ENCODE measurements at regions not wholly inside any gene's neighbourhood (a gene's known extent, or its start where the extent isn't known, plus 50 kb on each side); places are given as distances from the start of the nearest gene placed in this dataset.

GRCh38 chr6:53986721-53987521 lies 124.3 kb upstream of the MLIP start:
- H3K27me3 ChIP-seq (ENCODE audit: control insufficient read depth, insufficient read depth, low read length) = no peaks in the 10 kb centered on the region
- H3K36me3 ChIP-seq (ENCODE audit: control insufficient read depth, insufficient read depth, low read length) = no peaks in the 10 kb centered on the region
- H3K9ac ChIP-seq (ENCODE audit: low read depth, low read length) = no peak overlapping the region
- H3K9me3 ChIP-seq (ENCODE audit: control insufficient read depth, insufficient read depth, low read length) = no peaks in the 10 kb centered on the region
- H3K27ac ChIP-seq (ENCODE audit: low read depth, low read length) = no peak overlapping the region
- peaks cover 19% of the 10 kb centered on the region for H3K4me1 ChIP-seq (ENCODE audit: control insufficient read depth, insufficient read depth, low read length)
- no peak overlapping the region for H3K4me3 ChIP-seq (ENCODE audit: low read depth, low read length)

GRCh38 chr6:53987522-53987888 lies 123.7 kb upstream of the MLIP start:
- no peaks in the 10 kb centered on the region for H3K36me3 ChIP-seq (ENCODE audit: control insufficient read depth, insufficient read depth, low read length)
- no peak overlapping the region for H3K27ac ChIP-seq (ENCODE audit: low read depth, low read length)
- no peak overlapping the region for H3K9ac ChIP-seq (ENCODE audit: low read depth, low read length)
- peaks cover 19% of the 10 kb centered on the region for H3K4me1 ChIP-seq (ENCODE audit: control insufficient read depth, insufficient read depth, low read length)
- no peaks in the 10 kb centered on the region for H3K27me3 ChIP-seq (ENCODE audit: control insufficient read depth, insufficient read depth, low read length)
- no peaks in the 10 kb centered on the region for H3K9me3 ChIP-seq (ENCODE audit: control insufficient read depth, insufficient read depth, low read length)
- no peak overlapping the region for H3K4me3 ChIP-seq (ENCODE audit: low read depth, low read length)

DNA sequence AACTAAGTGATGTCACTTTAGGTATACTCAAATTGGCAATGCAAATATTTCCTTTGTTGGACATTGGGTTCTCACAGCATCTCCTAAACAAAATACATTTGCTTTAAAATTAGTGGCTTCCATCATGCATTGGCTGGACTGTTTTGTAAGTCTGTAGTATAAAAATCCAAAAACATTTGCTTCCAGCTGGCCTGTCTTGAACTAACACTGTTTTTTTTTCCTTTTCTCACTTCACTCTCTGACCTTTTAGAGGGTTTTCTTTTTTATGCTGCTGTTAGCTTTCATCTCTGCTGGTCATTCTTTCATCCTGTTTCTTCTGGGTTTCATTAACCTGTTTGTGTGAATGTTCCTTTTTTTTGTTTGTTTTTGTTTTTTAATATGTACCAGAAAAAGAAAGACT lies 121.7 kb upstream of the MLIP start:
- Histone ChIP-seq H3K9ac (ENCODE audit: low read depth, low read length) (no peak overlapping the region), H3K36me3 (ENCODE audit: control insufficient read depth, insufficient read depth, low read length) (no peaks in the 10 kb centered on the region), H3K9me3 (ENCODE audit: control insufficient read depth, insufficient read depth, low read length) (no peaks in the 10 kb centered on the region), H3K27ac (ENCODE audit: low read depth, low read length) (no peak overlapping the region), H3K27me3 (ENCODE audit: control insufficient read depth, insufficient read depth, low read length) (no peaks in the 10 kb centered on the region), H3K4me1 (ENCODE audit: control insufficient read depth, insufficient read depth, low read length) (peaks cover 19% of the 10 kb centered on the region), H3K4me3 (ENCODE audit: low read depth, low read length) (no peak overlapping the region)

DNA sequence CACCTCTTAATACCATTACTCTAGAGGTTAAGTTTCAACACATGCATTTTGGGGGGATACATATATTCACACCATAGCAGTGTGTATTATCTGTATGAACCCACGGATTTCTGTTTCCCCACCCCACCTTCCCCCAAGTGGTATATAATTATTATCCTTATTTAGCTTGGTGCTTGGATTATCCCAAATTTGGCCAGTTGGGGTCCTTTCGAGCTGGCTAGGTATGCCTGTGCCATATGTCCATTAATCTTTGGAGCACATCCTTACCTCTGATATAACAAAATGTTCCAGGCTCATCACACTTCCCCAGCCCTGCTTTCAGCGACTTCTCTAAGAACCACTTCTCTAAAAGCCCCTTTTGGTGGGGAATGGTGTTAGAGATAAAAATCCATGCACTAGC lies 118.7 kb upstream of the MLIP start:
- Histone ChIP-seq H3K36me3 (ENCODE audit: control insufficient read depth, insufficient read depth, low read length) (no peaks in the 10 kb centered on the region), H3K27me3 (ENCODE audit: control insufficient read depth, insufficient read depth, low read length) (no peaks in the 10 kb centered on the region), H3K9ac (ENCODE audit: low read depth, low read length) (no peak overlapping the region), H3K9me3 (ENCODE audit: control insufficient read depth, insufficient read depth, low read length) (no peaks in the 10 kb centered on the region), H3K27ac (ENCODE audit: low read depth, low read length) (no peak overlapping the region), H3K4me1 (ENCODE audit: control insufficient read depth, insufficient read depth, low read length) (peaks cover 10% of the 10 kb centered on the region), H3K4me3 (ENCODE audit: low read depth, low read length) (no peak overlapping the region)

DNA sequence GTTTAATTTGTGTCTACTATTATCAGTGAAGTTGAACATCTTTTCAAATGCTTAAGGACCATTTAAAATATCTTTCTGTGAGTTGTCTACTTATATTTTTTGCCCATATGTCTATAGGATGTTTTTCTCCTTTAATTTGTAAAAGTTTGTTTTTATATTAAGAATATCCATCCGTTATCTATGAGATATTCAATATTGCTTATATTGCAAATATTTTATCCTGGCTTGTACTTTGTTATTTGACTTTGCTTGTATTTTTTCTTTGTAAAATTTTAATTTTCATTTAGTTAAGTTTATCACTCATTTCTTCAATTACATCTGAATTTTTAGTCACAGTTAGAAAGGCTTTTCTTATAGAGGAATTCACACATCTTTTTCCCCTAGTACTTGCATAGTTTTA lies 117.0 kb upstream of the MLIP start:
- Histone ChIP-seq H3K27ac (ENCODE audit: low read depth, low read length) (no peak overlapping the region), H3K36me3 (ENCODE audit: control insufficient read depth, insufficient read depth, low read length) (no peaks in the 10 kb centered on the region), H3K9me3 (ENCODE audit: control insufficient read depth, insufficient read depth, low read length) (no peaks in the 10 kb centered on the region), H3K27me3 (ENCODE audit: control insufficient read depth, insufficient read depth, low read length) (no peaks in the 10 kb centered on the region), H3K4me1 (ENCODE audit: control insufficient read depth, insufficient read depth, low read length) (peaks cover 10% of the 10 kb centered on the region), H3K4me3 (ENCODE audit: low read depth, low read length) (no peak overlapping the region), H3K9ac (ENCODE audit: low read depth, low read length) (no peak overlapping the region)

GRCh38 chr6:53995935-53996334 lies 115.3 kb upstream of the MLIP start:
- Histone ChIP-seq H3K27ac (ENCODE audit: low read depth, low read length) (no peak overlapping the region), H3K27me3 (ENCODE audit: control insufficient read depth, insufficient read depth, low read length) (no peaks in the 10 kb centered on the region), H3K4me1 (ENCODE audit: control insufficient read depth, insufficient read depth, low read length) (peaks cover 4% of the 10 kb centered on the region; the same call in 1 of the 2 replicates), H3K9ac (ENCODE audit: low read depth, low read length) (no peak overlapping the region), H3K36me3 (ENCODE audit: control insufficient read depth, insufficient read depth, low read length) (no peaks in the 10 kb centered on the region), H3K4me3 (ENCODE audit: low read depth, low read length) (no peak overlapping the region), H3K9me3 (ENCODE audit: control insufficient read depth, insufficient read depth, low read length) (no peaks in the 10 kb centered on the region)

DNA sequence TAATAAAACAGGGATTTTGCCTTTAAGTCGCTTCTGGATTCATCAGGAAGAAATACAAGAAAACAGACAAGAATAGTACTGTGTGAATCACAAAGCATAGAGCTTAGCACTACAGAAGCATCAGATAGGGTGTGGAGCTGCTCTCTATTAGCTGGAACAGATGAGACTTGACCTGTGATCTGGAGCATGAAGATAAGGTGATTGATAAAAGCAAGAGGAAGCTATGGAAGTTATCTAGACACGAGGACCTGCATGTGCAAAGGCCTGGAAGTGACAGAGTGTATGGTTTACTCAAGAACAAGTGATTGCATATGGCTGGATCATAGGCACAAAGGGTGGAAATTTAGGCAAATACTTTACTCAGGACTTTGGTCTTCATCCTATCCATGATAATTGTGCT lies 112.9 kb upstream of the MLIP start:
- H3K36me3 ChIP-seq (ENCODE audit: control insufficient read depth, insufficient read depth, low read length) = no peaks in the 10 kb centered on the region
- no peaks in the 10 kb centered on the region for H3K9me3 ChIP-seq (ENCODE audit: control insufficient read depth, insufficient read depth, low read length)
- H3K4me3 ChIP-seq (ENCODE audit: low read depth, low read length) = no peak overlapping the region
- no peak overlapping the region for H3K9ac ChIP-seq (ENCODE audit: low read depth, low read length)
- H3K27ac ChIP-seq (ENCODE audit: low read depth, low read length) = no peak overlapping the region
- H3K4me1 ChIP-seq (ENCODE audit: control insufficient read depth, insufficient read depth, low read length) = peaks cover 4% of the 10 kb centered on the region; the same call in 1 of the 2 replicates
- no peaks in the 10 kb centered on the region for H3K27me3 ChIP-seq (ENCODE audit: control insufficient read depth, insufficient read depth, low read length)

DNA sequence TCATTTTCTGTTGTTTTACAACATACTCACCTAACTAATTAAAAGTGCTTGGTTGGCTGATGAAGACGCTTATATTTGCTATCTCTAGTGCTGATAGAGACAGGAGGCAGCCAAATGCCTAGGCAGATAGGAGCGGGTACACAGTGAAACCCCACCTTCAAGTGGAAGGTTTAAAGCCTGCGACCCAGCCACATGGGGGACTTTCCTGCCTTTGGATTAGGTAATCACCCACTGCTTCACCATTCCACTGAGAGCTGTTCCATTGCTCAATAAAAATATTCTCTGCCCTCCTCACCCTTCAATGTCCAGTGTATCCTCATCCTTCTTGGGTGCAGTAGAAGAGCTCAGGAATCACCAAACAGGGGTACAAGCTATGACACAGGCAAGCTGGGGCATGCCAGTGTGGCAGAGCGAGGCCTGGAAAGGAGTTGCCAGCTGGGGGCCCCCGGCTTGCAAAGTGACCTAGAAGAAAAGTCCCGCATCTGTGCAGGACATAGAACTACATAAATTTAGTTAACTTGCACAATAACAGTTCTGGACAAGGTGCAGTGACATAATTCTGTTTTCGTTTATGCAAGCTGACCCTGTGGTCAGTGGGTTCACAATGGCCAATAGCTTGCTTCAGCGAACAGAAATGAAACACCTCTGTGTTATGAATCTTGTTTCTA lies 112.0 kb upstream of the MLIP start:
- no peak overlapping the region for H3K27ac ChIP-seq (ENCODE audit: low read depth, low read length)
- no peaks in the 10 kb centered on the region for H3K9me3 ChIP-seq (ENCODE audit: control insufficient read depth, insufficient read depth, low read length)
- no peaks in the 10 kb centered on the region for H3K27me3 ChIP-seq (ENCODE audit: control insufficient read depth, insufficient read depth, low read length)
- H3K4me3 ChIP-seq (ENCODE audit: low read depth, low read length) = no peak overlapping the region
- H3K4me1 ChIP-seq (ENCODE audit: control insufficient read depth, insufficient read depth, low read length) = peaks cover 4% of the 10 kb centered on the region; the same call in 1 of the 2 replicates
- H3K36me3 ChIP-seq (ENCODE audit: control insufficient read depth, insufficient read depth, low read length) = no peaks in the 10 kb centered on the region
- H3K9ac ChIP-seq (ENCODE audit: low read depth, low read length) = no peak overlapping the region

DNA sequence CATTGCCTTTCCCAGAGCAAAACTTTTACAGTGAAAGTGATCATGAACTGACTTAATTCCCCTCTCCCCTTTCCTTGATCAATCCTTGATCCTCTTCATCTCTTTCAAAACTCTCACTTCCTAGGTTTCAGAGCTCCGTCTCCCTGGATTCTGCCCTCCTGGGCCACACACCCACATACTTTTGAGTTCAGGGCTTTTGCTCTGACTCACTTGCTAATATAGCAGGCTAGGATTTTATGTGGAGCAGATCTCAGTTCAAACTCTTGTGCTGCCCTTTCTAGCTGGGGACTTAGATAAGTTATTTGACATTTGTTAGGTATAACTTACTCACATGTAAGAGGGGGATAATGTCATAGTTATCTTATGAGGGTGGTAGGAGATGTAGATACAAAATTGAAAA lies 109.1 kb upstream of the MLIP start:
- Histone ChIP-seq H3K36me3 (ENCODE audit: control insufficient read depth, insufficient read depth, low read length) (no peaks in the 10 kb centered on the region), H3K4me1 (ENCODE audit: control insufficient read depth, insufficient read depth, low read length) (peaks cover 4% of the 10 kb centered on the region; the same call in 1 of the 2 replicates), H3K9ac (ENCODE audit: low read depth, low read length) (no peak overlapping the region), H3K4me3 (ENCODE audit: low read depth, low read length) (no peak overlapping the region), H3K27me3 (ENCODE audit: control insufficient read depth, insufficient read depth, low read length) (no peaks in the 10 kb centered on the region), H3K9me3 (ENCODE audit: control insufficient read depth, insufficient read depth, low read length) (no peaks in the 10 kb centered on the region), H3K27ac (ENCODE audit: low read depth, low read length) (no peak overlapping the region)

- Histone ChIP-seq H3K27ac (ENCODE audit: low read depth, low read length) (no peak overlapping the region), H3K9me3 (ENCODE audit: control insufficient read depth, insufficient read depth, low read length) (no peaks in the 10 kb centered on the region), H3K27me3 (ENCODE audit: control insufficient read depth, insufficient read depth, low read length) (no peaks in the 10 kb centered on the region), H3K36me3 (ENCODE audit: control insufficient read depth, insufficient read depth, low read length) (no peaks in the 10 kb centered on the region), H3K4me3 (ENCODE audit: low read depth, low read length) (no peak overlapping the region), H3K4me1 (ENCODE audit: control insufficient read depth, insufficient read depth, low read length) (peaks cover 4% of the 10 kb centered on the region; the same call in 1 of the 2 replicates), H3K9ac (ENCODE audit: low read depth, low read length) (no peak overlapping the region)
Measured at GRCh38 chr6:54003316-54003715, 107.9 kb upstream of the MLIP start.

DNA sequence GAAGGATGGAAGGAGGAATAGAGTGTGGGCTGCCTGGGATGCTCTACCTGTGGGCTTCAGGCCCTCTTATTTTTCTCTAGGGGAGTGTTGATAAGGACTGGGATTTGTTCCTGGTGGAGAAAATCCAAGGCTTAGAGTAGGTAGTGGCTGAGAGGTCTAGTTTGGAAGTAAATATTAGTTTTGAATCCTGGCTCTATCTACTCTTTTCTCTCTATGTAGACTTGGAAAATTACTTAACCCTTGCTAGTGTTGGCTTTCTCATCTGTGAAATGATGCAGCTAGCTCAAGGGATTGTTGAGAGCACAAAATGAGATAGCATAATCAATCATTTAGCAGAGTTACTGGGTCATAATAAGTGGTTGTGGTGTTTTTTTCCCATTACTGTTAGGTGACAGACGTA lies 102.7 kb upstream of the MLIP start:
- no peak overlapping the region for H3K4me3 ChIP-seq (ENCODE audit: low read depth, low read length)
- no peak overlapping the region for H3K9ac ChIP-seq (ENCODE audit: low read depth, low read length)
- no peak overlapping the region for H3K27ac ChIP-seq (ENCODE audit: low read depth, low read length)
- H3K9me3 ChIP-seq (ENCODE audit: control insufficient read depth, insufficient read depth, low read length) = no peaks in the 10 kb centered on the region
- no peaks in the 10 kb centered on the region for H3K36me3 ChIP-seq (ENCODE audit: control insufficient read depth, insufficient read depth, low read length)
- H3K4me1 ChIP-seq (ENCODE audit: control insufficient read depth, insufficient read depth, low read length) = no peaks in the 10 kb centered on the region
- no peaks in the 10 kb centered on the region for H3K27me3 ChIP-seq (ENCODE audit: control insufficient read depth, insufficient read depth, low read length)

Data from HUES48 (cell line).